H1 (cell line): ENCODE measurements at regions not wholly inside any gene's neighbourhood (a gene's known extent, or its start where the extent isn't known, plus 50 kb on each side); places are given as distances from the start of the nearest gene placed in this dataset.

Experiments
- BRCA1 ChIP-seq: IDR thresholded peaks from 2 replicates; pipeline ENCODE4 v1.6.1; 2012; ENCODE audit warnings: low read depth, low read length, improper control_type of control experiment
- CREB1 ChIP-seq: IDR thresholded peaks from 2 replicates; pipeline ENCODE4 v1.6.1; 2012; ENCODE audit warnings: inconsistent platforms
- EP300 ChIP-seq, 2 experiments: IDR thresholded peaks; 1 replicate in 1 of 2; 2 replicates in 1 of 2; pipeline ENCODE4 v1.6.1; 2011 to 2012; ENCODE audit warnings: low read depth in 2 of 2, low read length in 2 of 2, mild to moderate bottlenecking in 2 of 2, borderline replicate concordance in 1 of 2, inconsistent platforms in 1 of 2, moderate library complexity in 1 of 2
- EZH2 ChIP-seq: fragments of 200-600 bp; sonication (generic); IDR thresholded peaks from 2 replicates; pipeline ENCODE4 v1.7.1; 2012; ENCODE audit warnings: low read depth, mild to moderate bottlenecking, moderate library complexity, low read length, inconsistent platforms; ENCODE audit not compliant: severe bottlenecking
- GTF2F1 ChIP-seq: IDR thresholded peaks from 2 replicates; pipeline ENCODE4 v1.6.1; 2012; ENCODE audit warnings: low read depth, low read length, improper control_type of control experiment, borderline replicate concordance
- JUN ChIP-seq: IDR thresholded peaks from 2 replicates; pipeline ENCODE4 v1.6.1; 2011; ENCODE audit warnings: low read depth, mild to moderate bottlenecking, improper control_type of control experiment, low read length
- POLR2A ChIP-seq, 2 experiments: IDR thresholded peaks; 1 replicate in 1 of 2; 2 replicates in 1 of 2; pipeline ENCODE4 v1.6.1; 2011; ENCODE audit warnings: low read depth in 2 of 2, low read length in 2 of 2, mild to moderate bottlenecking in 2 of 2; ENCODE audit errors: control extremely low read depth in 1 of 2
- RAD21 ChIP-seq, 2 experiments: IDR thresholded peaks in 1 of 2; conservative IDR thresholded peaks in 1 of 2; 2 replicates each; pipeline ENCODE4 v1.6.1; 2011; ENCODE audit warnings: low read depth in 2 of 2, low read length in 2 of 2, improper control_type of control experiment in 1 of 2, inconsistent platforms in 1 of 2, mild to moderate bottlenecking in 1 of 2, moderate library complexity in 1 of 2
- RNF2 ChIP-seq: fragments of 200-900, 300-1000 bp; sonication (generic); IDR thresholded peaks from 2 replicates; pipeline ENCODE4 v1.7.1; 2016; ENCODE audit warnings: borderline replicate concordance, low read depth, mild to moderate bottlenecking, antibody characterized with exemption, low read length; ENCODE audit not compliant: poor library complexity, severe bottlenecking; ENCODE audit errors: missing control alignments
- TAF1 ChIP-seq: IDR thresholded peaks from 2 replicates; pipeline ENCODE4 v1.6.1; 2011; ENCODE audit warnings: mild to moderate bottlenecking, low read depth, low read length
- TCF12 ChIP-seq: IDR thresholded peaks from 2 replicates; pipeline ENCODE4 v1.6.1; 2011; ENCODE audit warnings: low read depth, mild to moderate bottlenecking, low read length
- TF ChIP-seq, protein P1 (sequence below), 3 experiments: IDR thresholded peaks; 1 replicate in 2 of 3; 2 replicates in 1 of 3; pipeline versions ENCODE4 v1.5.1 to v1.6.1; 2011; ENCODE audit warnings: low read length in 3 of 3, mild to moderate bottlenecking in 3 of 3, inconsistent platforms in 2 of 3, low read depth in 1 of 3, moderate library complexity in 1 of 3; ENCODE audit not compliant: insufficient read depth in 1 of 3; ENCODE audit errors: control extremely low read depth in 1 of 3
- TF ChIP-seq, protein P2 (sequence below): IDR thresholded peaks from 2 replicates; pipeline ENCODE4 v1.6.1; 2011; ENCODE audit warnings: low read length, improper control_type of control experiment

DNA sequence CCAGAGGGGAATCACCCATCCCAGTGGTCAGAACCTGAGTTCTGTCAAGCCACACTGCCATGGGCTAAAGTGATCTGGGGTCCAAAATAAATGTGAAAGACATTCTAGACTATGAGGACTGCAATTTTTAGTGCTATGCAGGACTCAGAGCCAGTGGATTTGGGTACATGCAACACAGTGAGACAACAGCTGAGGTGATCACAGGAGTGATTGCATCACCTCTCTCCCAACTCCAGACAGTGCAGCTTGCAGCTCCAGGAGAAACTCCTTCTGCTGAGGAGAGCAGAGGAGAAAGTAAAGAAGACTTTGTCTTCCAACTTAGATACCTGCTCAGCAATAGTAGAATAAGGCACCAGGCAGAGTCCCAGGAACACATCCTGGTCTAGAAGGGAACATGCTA lies 682.0 kb upstream of the POT1 start:
- TF ChIP-seq POLR2A (IDR thresholded peaks at IDR 0.05; ENCODE audit: control extremely low read depth in 1 of 2, low read depth in 2 of 2, low read length in 2 of 2) = no peak
- TF ChIP-seq TAF1 = no peak
- no peak for TF ChIP-seq JUN
- TF ChIP-seq, protein P1, sequence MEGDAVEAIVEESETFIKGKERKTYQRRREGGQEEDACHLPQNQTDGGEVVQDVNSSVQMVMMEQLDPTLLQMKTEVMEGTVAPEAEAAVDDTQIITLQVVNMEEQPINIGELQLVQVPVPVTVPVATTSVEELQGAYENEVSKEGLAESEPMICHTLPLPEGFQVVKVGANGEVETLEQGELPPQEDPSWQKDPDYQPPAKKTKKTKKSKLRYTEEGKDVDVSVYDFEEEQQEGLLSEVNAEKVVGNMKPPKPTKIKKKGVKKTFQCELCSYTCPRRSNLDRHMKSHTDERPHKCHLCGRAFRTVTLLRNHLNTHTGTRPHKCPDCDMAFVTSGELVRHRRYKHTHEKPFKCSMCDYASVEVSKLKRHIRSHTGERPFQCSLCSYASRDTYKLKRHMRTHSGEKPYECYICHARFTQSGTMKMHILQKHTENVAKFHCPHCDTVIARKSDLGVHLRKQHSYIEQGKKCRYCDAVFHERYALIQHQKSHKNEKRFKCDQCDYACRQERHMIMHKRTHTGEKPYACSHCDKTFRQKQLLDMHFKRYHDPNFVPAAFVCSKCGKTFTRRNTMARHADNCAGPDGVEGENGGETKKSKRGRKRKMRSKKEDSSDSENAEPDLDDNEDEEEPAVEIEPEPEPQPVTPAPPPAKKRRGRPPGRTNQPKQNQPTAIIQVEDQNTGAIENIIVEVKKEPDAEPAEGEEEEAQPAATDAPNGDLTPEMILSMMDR (IDR thresholded peaks at IDR 0.05; ENCODE audit: control extremely low read depth in 1 of 3, insufficient read depth in 1 of 3, low read depth in 1 of 3, low read length in 3 of 3) = no peak
- TF ChIP-seq EZH2 = no peak
- TF ChIP-seq EP300 (IDR thresholded peaks at IDR 0.05; ENCODE audit: borderline replicate concordance in 1 of 2, low read depth in 2 of 2, low read length in 2 of 2) = no peak
- no peak for TF ChIP-seq TCF12
- no peak for TF ChIP-seq CREB1
- no peak for TF ChIP-seq GTF2F1
- TF ChIP-seq BRCA1 = no peak
- no peak for TF ChIP-seq RAD21 (IDR thresholded peaks at IDR 0.05 in 1 of 2, conservative IDR thresholded peaks at IDR 0.05 in 1 of 2; ENCODE audit: low read depth in 2 of 2, low read length in 2 of 2)
- TF ChIP-seq RNF2 = no peak
- TF ChIP-seq, protein P2, sequence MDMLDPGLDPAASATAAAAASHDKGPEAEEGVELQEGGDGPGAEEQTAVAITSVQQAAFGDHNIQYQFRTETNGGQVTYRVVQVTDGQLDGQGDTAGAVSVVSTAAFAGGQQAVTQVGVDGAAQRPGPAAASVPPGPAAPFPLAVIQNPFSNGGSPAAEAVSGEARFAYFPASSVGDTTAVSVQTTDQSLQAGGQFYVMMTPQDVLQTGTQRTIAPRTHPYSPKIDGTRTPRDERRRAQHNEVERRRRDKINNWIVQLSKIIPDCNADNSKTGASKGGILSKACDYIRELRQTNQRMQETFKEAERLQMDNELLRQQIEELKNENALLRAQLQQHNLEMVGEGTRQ = no peak
